Activated CD8-positive, alpha-beta T cell treated with anti-CD3 and anti-CD28 coated beads, Interleukin-2, amount 10 ng/mL, durations not matched to agents 7 days and 5 days (primary cell): ENCODE measurements at regions not wholly inside any gene's neighbourhood (a gene's known extent, or its start where the extent isn't known, plus 50 kb on each side); places are given as distances from the start of the nearest gene placed in this dataset.
"Not testable (repeated sequence)": the region's sequence is repeated elsewhere in the genome, so short reads cannot be mapped to it uniquely, and the experiment has no call there.

ENCODE experiments used
- ATAC-seq: fragments of 150-1000 bp; cut with Tn5 transposase; one replicate; pipeline ENCODE4 v1.10.0; 2021; ENCODE audit warnings: moderate library complexity
- CTCF ChIA-PET: fragments of 350-600 bp; sonication (Branson Sonifier 250); formaldehyde crosslinking; loops from one replicate; lab custom pipeline; 2021; ENCODE audit warnings: antibody characterized with exemption; lab: Charles Lee
- POLR2A ChIA-PET: fragments of 350-600 bp; sonication (Branson Sonifier 250); formaldehyde crosslinking; loops from one replicate; lab custom pipeline; 2021; ENCODE audit warnings: antibody characterized with exemption; lab: Charles Lee
- DNase-seq: peaks from one replicate; pipeline ENCODE4 v3.0.0-alpha.2; 2020
- H3K27ac Mint-ChIP-seq: one replicate; pipeline ENCODE4 v1.8.0; 2021; ENCODE audit warnings: mild to moderate bottlenecking, mixed read lengths
- H3K27me3 Mint-ChIP-seq: one replicate; pipeline ENCODE4 v1.8.0; 2021; ENCODE audit warnings: low read depth, mixed read lengths
- H3K36me3 Mint-ChIP-seq: one replicate; pipeline ENCODE4 v1.8.0; 2021; ENCODE audit warnings: low read depth, mixed read lengths
- H3K4me1 Mint-ChIP-seq: one replicate; pipeline ENCODE4 v1.8.0; 2021; ENCODE audit warnings: low read depth, mixed read lengths
- H3K4me3 Mint-ChIP-seq: one replicate; pipeline ENCODE4 v1.8.0; 2021; ENCODE audit warnings: mild to moderate bottlenecking, mixed read lengths
- H3K9me3 Mint-ChIP-seq: one replicate; pipeline ENCODE4 v1.8.0; 2022; ENCODE audit warnings: mixed read lengths; ENCODE audit not compliant: insufficient read depth

- Mint-ChIP-seq H3K27me3 (no peaks in the 10 kb centered on the region), H3K4me1 (no peaks in the 10 kb centered on the region), H3K36me3 (no peaks in the 10 kb centered on the region), H3K9me3 (no peaks in the 10 kb centered on the region), H3K27ac (no peak overlapping the region), H3K4me3 (no peak overlapping the region)
- DNase-seq (no peak), ATAC-seq (no peak)
- ChIA-PET CTCF (no interaction called here), POLR2A (no interaction called here)
These were observed 155.5 kb upstream of the MXRA5 start for GRCh38 chrX:3501833-3502535.

GRCh38 chrX:3495836-3496769 lies 149.7 kb upstream of the MXRA5 start:
- DNase-seq, H3K4me3 Mint-ChIP-seq, H3K9me3 Mint-ChIP-seq, H3K4me1 Mint-ChIP-seq, H3K36me3 Mint-ChIP-seq, ATAC-seq, POLR2A ChIA-PET, CTCF ChIA-PET, H3K27me3 Mint-ChIP-seq, H3K27ac Mint-ChIP-seq: not testable (repeated sequence)

GRCh38 chrX:3493605-3494004 lies 147.2 kb upstream of the MXRA5 start:
- H3K4me3 Mint-ChIP-seq = no peak overlapping the region
- POLR2A ChIA-PET = no interaction called here
- no peaks in the 10 kb centered on the region for H3K9me3 Mint-ChIP-seq
- ATAC-seq (no peak), DNase-seq (no peak)
- H3K36me3 Mint-ChIP-seq = no peaks in the 10 kb centered on the region
- no peaks in the 10 kb centered on the region for H3K4me1 Mint-ChIP-seq
- no peaks in the 10 kb centered on the region for H3K27me3 Mint-ChIP-seq
- H3K27ac Mint-ChIP-seq = no peak overlapping the region
- CTCF ChIA-PET = no interaction called here

DNA sequence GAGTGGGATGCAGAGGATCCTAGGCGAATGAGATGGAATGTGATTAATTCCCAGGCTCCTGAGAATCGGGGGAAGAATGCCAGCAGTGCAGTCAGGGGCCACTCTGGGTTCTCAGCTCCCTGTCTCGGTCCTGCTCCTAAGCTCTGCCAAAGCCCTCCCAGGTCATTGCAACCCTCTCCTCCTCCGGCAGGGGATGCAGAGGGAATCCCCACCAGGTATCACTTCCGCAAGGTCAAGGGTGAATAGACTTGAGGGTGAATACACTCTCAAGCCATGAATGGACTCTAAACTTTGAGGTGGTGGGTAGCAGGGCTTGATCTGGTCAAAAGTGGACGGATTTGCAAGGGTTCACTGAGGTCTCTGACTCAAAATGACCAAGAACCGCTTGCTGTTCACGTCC lies 139.3 kb upstream of the MXRA5 start:
- H3K27ac Mint-ChIP-seq = no peak overlapping the region
- ATAC-seq = no peak
- ChIA-PET POLR2A (no interaction called here), CTCF (no interaction called here)
- H3K36me3 Mint-ChIP-seq = no peaks in the 10 kb centered on the region
- no peaks in the 10 kb centered on the region for H3K9me3 Mint-ChIP-seq
- no peak overlapping the region for H3K4me3 Mint-ChIP-seq
- no peak for DNase-seq
- no peaks in the 10 kb centered on the region for H3K4me1 Mint-ChIP-seq
- no peaks in the 10 kb centered on the region for H3K27me3 Mint-ChIP-seq

GRCh38 chrX:3479026-3479425 lies 132.6 kb upstream of the MXRA5 start:
- no peak overlapping the region for H3K27ac Mint-ChIP-seq
- ChIA-PET POLR2A (no interaction called here), CTCF (no interaction called here)
- no peaks in the 10 kb centered on the region for H3K36me3 Mint-ChIP-seq
- no peak for ATAC-seq
- DNase-seq = no peak
- H3K9me3 Mint-ChIP-seq = no peaks in the 10 kb centered on the region
- no peak overlapping the region for H3K4me3 Mint-ChIP-seq
- H3K27me3 Mint-ChIP-seq = no peaks in the 10 kb centered on the region
- H3K4me1 Mint-ChIP-seq = no peaks in the 10 kb centered on the region

DNA sequence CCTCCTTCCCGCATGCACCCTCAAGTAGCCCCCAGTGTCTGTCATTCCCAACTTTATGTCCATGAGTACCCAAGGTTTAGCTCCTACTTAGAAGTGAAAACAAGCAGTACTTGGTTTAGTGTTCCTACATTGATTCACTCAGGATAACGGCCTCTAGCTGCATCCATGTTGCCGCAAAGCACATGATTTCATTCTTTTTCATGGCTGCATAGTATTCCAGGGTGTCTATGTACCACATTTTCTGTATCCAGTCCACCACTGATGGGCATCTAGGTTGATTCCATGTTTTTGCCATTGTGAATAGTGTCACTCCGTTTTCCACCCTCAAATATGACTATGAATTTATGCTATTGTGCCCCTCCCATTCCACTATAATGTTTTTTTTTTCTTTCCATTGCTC lies 130.5 kb upstream of the MXRA5 start:
- Mint-ChIP-seq H3K36me3 (no peaks in the 10 kb centered on the region), H3K9me3 (no peaks in the 10 kb centered on the region), H3K27me3 (no peaks in the 10 kb centered on the region), H3K27ac (no peak overlapping the region), H3K4me1 (no peaks in the 10 kb centered on the region), H3K4me3 (no peak overlapping the region)
- ChIA-PET POLR2A (no interaction called here), CTCF (no interaction called here)
- no peak for ATAC-seq
- DNase-seq = no peak

- H3K27ac Mint-ChIP-seq, H3K27me3 Mint-ChIP-seq, POLR2A ChIA-PET, H3K9me3 Mint-ChIP-seq, DNase-seq, CTCF ChIA-PET, H3K36me3 Mint-ChIP-seq, H3K4me3 Mint-ChIP-seq, H3K4me1 Mint-ChIP-seq, ATAC-seq: not testable (repeated sequence)
These were observed 123.8 kb upstream of the MXRA5 start for GRCh38 chrX:3470211-3470679.

DNA sequence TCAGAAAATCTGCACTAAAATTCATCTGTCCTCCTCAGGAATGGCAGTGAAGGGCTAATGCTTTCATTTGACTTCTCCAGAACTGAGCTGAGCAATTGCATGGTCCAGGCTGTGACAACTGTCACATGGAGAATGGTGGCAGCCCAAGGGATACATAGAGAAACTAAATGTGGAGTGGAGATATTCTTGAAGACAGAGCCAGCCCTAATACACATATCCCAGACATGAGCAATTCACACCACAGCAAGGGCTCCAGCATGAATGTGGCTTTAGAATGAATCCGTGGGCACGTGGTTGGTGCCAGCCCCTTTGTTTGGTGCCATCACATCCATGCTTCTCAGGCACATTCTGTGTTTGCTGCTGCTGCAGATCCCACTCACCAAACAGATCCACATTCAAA lies 121.6 kb upstream of the MXRA5 start:
- Mint-ChIP-seq H3K9me3 (no peaks in the 10 kb centered on the region), H3K36me3 (no peaks in the 10 kb centered on the region), H3K4me3 (no peak overlapping the region), H3K27ac (no peak overlapping the region), H3K4me1 (no peaks in the 10 kb centered on the region), H3K27me3 (no peaks in the 10 kb centered on the region)
- CTCF ChIA-PET = no interaction called here
- POLR2A ChIA-PET = no interaction called here
- no peak for ATAC-seq
- DNase-seq = no peak

GRCh38 chrX:3465017-3465416 lies 118.6 kb upstream of the MXRA5 start:
- H3K4me3 Mint-ChIP-seq = no peak overlapping the region
- H3K27me3 Mint-ChIP-seq = no peaks in the 10 kb centered on the region
- no peaks in the 10 kb centered on the region for H3K36me3 Mint-ChIP-seq
- no peaks in the 10 kb centered on the region for H3K4me1 Mint-ChIP-seq
- no peaks in the 10 kb centered on the region for H3K9me3 Mint-ChIP-seq
- CTCF ChIA-PET = no interaction called here
- POLR2A ChIA-PET = no interaction called here
- no peak overlapping the region for H3K27ac Mint-ChIP-seq
- ATAC-seq (no peak), DNase-seq (no peak)

DNA sequence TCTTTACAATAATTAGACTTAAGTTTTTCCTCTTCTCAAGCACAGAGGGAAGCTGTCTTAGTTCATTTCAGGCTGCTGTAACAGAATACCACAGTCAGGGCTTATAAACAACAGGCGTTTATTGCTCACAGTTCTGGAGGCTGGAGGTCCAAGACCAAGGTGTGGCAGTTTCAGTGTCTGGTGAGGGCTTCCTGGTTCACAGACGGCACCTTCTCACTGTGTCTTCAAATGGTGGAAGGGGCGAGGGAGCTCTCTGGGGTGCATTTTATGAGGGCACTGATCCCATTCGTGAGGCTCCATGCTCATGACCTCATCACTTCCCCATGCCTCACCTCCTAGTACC lies 115.7 kb upstream of the MXRA5 start:
- Mint-ChIP-seq H3K36me3 (no peaks in the 10 kb centered on the region), H3K4me1 (no peaks in the 10 kb centered on the region), H3K27me3 (no peaks in the 10 kb centered on the region), H3K4me3 (no peak overlapping the region), H3K9me3 (no peaks in the 10 kb centered on the region), H3K27ac (no peak overlapping the region)
- ChIA-PET CTCF (no interaction called here), POLR2A (no interaction called here)
- ATAC-seq = no peak
- DNase-seq = no peak

- Mint-ChIP-seq H3K27me3 (no peaks in the 10 kb centered on the region), H3K9me3 (no peaks in the 10 kb centered on the region), H3K4me1 (no peaks in the 10 kb centered on the region), H3K4me3 (no peak overlapping the region), H3K27ac (no peak overlapping the region), H3K36me3 (no peaks in the 10 kb centered on the region)
- ATAC-seq = no peak
- ChIA-PET POLR2A (no interaction called here), CTCF (no interaction called here)
- no peak for DNase-seq
These were observed 115.1 kb upstream of the MXRA5 start for GRCh38 chrX:3461397-3462165.

DNA sequence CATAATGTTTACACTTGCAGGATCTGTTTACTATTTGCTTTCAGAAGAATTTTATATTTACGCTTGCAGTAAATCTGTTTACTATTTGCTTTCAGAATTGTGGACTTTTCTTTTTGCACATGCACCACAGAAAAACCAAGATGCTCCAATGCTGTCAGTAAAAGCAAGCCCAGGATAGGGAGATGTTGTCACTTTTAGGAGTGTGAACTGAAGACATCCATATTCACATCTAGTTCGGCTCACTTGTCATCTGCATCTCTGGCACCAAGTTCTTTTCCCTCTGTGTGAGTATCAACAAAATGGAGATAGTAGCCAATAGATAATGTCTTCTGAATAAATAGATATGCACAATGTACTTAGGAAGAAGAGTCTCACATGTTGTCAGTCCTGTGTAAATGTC lies 109.3 kb upstream of the MXRA5 start:
- no peaks in the 10 kb centered on the region for H3K4me1 Mint-ChIP-seq
- no peak overlapping the region for H3K27ac Mint-ChIP-seq
- no peaks in the 10 kb centered on the region for H3K27me3 Mint-ChIP-seq
- ATAC-seq = no peak
- CTCF ChIA-PET = no interaction called here
- H3K4me3 Mint-ChIP-seq = no peak overlapping the region
- no peaks in the 10 kb centered on the region for H3K36me3 Mint-ChIP-seq
- POLR2A ChIA-PET = no interaction called here
- no peak for DNase-seq
- H3K9me3 Mint-ChIP-seq = no peaks in the 10 kb centered on the region
